MCF 10A (cell line): ENCODE measurements at regions not wholly inside any gene's neighbourhood (a gene's known extent, or its start where the extent isn't known, plus 50 kb on each side); places are given as distances from the start of the nearest gene placed in this dataset.

Source experiments
- BruUV-seq: library from RNA; stranded (reverse); fragments of 400-500 nt; replicated peaks from 2 replicates; lab custom pipeline; 2021; lab: Mats Ljungman, UMichigan
- CTCF ChIA-PET: fragments of 300-600 bp; sonication (Branson Sonifier 250); formaldehyde crosslinking; extraction: SDS; loops from one replicate; lab custom pipeline; 2021; ENCODE audit warnings: antibody characterized with exemption, inconsistent platforms; lab: Yijun Ruan, JAX
- POLR2A ChIA-PET: fragments of 300-600, 350-650 bp; sonication (Branson Sonifier 250); formaldehyde crosslinking; extraction: SDS; loops from one replicate; lab custom pipeline; 2020; ENCODE audit warnings: antibody characterized with exemption, inconsistent platforms; lab: Yijun Ruan, JAX
- DNase-seq: peaks from one replicate; pipeline ENCODE4 v3.0.0-alpha.2; 2018; ENCODE audit not compliant: unreplicated experiment
- H3K27ac Mint-ChIP-seq: one replicate; pipeline ENCODE4 v1.8.0; 2022; ENCODE audit warnings: mild to moderate bottlenecking, low read depth, mixed read lengths; ENCODE audit not compliant: unreplicated experiment
- H3K27me3 Mint-ChIP-seq: one replicate; pipeline ENCODE4 v1.8.0; 2022; ENCODE audit warnings: mixed read lengths; ENCODE audit not compliant: insufficient read depth, unreplicated experiment
- H3K36me3 Mint-ChIP-seq: one replicate; pipeline ENCODE4 v1.8.0; 2022; ENCODE audit warnings: mild to moderate bottlenecking, moderate library complexity, mixed read lengths; ENCODE audit not compliant: insufficient read depth, unreplicated experiment
- H3K4me1 Mint-ChIP-seq: one replicate; pipeline ENCODE4 v1.8.0; 2022; ENCODE audit warnings: mixed read lengths; ENCODE audit not compliant: insufficient read depth, unreplicated experiment
- H3K4me3 Mint-ChIP-seq: one replicate; pipeline ENCODE4 v1.8.0; 2022; ENCODE audit warnings: mild to moderate bottlenecking, moderate library complexity, mixed read lengths; ENCODE audit not compliant: unreplicated experiment
- H3K9me3 Mint-ChIP-seq: one replicate; pipeline ENCODE4 v1.8.0; 2022; ENCODE audit warnings: mixed read lengths; ENCODE audit not compliant: unreplicated experiment
- intact Hi-C: fragments of 100-400 bp; cut with micrococcal nuclease; formaldehyde crosslinking; loops from 2 replicates; pipeline ENCODE4 v1.14.1; 2022
- TF ChIP-seq, protein P1 (sequence below): fragments of 200-600 bp; IDR thresholded peaks from one replicate; pipeline ENCODE4 v1.8.0; 2022; ENCODE audit warnings: antibody characterized with exemption, mild to moderate bottlenecking; ENCODE audit not compliant: unreplicated experiment

DNA sequence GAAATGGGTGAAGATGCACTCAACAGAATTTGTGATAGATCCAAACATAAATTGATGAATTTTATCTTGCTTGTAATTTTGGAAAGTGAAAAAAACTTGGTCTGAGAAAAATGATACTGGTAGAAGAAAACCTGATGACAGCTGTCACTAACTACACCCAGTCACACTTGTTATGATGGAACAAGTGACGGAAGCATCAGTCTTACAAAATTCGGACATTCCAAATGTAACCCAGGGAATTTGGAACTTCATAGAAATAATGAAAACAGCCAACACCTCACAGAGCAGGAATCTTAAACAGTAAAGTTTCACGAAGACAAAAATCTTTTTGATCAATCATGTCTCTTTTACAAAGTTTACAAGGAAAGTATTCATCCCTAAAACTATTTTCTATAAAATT, 123.9 kb downstream of the RIN2 start:
- Mint-ChIP-seq H3K9me3 (no peaks in the 10 kb centered on the region), H3K36me3 (peaks cover 18% of the 10 kb centered on the region), H3K4me3 (no peak overlapping the region), H3K27ac (no peak overlapping the region), H3K4me1 (peaks cover 30% of the 10 kb centered on the region), H3K27me3 (no peaks in the 10 kb centered on the region)
- no peak for DNase-seq
- CTCF ChIA-PET = interaction anchor here (0.9 to 1.5 kb wide), 6 partner anchors 36 to 194 kb away, joined by 3 to 7 read pairs (median 3); no protein-coding TSS in a partner anchor
- TF ChIP-seq, protein P1, sequence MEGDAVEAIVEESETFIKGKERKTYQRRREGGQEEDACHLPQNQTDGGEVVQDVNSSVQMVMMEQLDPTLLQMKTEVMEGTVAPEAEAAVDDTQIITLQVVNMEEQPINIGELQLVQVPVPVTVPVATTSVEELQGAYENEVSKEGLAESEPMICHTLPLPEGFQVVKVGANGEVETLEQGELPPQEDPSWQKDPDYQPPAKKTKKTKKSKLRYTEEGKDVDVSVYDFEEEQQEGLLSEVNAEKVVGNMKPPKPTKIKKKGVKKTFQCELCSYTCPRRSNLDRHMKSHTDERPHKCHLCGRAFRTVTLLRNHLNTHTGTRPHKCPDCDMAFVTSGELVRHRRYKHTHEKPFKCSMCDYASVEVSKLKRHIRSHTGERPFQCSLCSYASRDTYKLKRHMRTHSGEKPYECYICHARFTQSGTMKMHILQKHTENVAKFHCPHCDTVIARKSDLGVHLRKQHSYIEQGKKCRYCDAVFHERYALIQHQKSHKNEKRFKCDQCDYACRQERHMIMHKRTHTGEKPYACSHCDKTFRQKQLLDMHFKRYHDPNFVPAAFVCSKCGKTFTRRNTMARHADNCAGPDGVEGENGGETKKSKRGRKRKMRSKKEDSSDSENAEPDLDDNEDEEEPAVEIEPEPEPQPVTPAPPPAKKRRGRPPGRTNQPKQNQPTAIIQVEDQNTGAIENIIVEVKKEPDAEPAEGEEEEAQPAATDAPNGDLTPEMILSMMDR = no peak
- no TSS peak for BruUV-seq
- POLR2A ChIA-PET = interaction anchor here (0.8 to 3.3 kb wide), 6 partner anchors 9 to 110 kb away, joined by 3 to 29 read pairs (median 4); no protein-coding TSS in a partner anchor
- intact Hi-C loops = no loop called here

DNA sequence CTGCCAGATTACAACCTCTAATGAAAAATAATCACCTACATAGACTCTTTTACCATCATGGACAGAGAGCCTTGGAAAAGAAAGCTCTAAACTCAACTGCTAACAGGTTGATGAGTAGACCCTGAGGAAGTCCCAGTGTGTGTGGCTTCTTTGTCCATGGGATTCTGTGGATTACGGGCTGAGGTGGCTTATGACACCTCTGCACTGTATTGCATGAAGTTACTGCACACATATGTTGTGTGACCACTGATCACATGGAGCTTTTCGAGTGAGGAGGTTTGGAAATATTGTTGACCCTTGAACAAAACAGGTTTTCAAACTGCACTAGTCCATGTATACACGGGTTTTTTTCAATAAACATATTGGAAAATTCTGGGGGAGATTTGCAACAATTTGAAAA, 124.4 kb downstream of the RIN2 start:
- H3K9me3 Mint-ChIP-seq = no peaks in the 10 kb centered on the region
- ChIA-PET CTCF (interaction anchor here (0.5 to 1.5 kb wide), 9 partner anchors 35 to 203 kb away, joined by 3 to 7 read pairs (median 3); no protein-coding TSS in a partner anchor), POLR2A (interaction anchor here (0.8 to 3.3 kb wide), 6 partner anchors 10 to 110 kb away, joined by 3 to 29 read pairs (median 4); no protein-coding TSS in a partner anchor)
- TF ChIP-seq, protein P1 = no peak
- H3K27me3 Mint-ChIP-seq = no peaks in the 10 kb centered on the region
- H3K4me3 Mint-ChIP-seq = no peak overlapping the region
- no peak overlapping the region for H3K27ac Mint-ChIP-seq
- no TSS peak for BruUV-seq
- H3K4me1 Mint-ChIP-seq = peaks cover 30% of the 10 kb centered on the region
- DNase-seq = no peak
- intact Hi-C loops = no loop called here
- peaks cover 18% of the 10 kb centered on the region for H3K36me3 Mint-ChIP-seq

DNA sequence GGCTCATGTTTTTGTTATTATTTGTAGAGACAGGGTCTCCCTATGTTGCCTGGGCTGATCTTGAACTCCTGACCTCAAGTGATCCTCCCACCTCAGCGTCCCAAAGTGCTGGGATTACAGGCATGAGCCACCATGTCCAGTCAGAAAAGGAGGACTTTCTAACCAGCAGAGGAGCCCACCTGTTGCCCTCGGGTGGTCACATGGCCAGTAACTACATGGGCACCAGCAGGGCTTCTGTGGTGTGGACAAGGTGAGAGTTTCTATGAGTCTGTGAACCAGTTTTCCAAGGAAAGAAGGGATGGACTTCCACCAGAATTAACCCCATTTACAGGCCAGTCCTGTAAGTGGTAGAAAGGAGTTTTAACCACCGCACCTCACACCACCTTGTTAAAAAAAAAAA, 125.4 kb downstream of the RIN2 start:
- intact Hi-C loops = no loop called here
- H3K4me3 Mint-ChIP-seq = no peak overlapping the region
- no TSS peak for BruUV-seq
- H3K27me3 Mint-ChIP-seq = no peaks in the 10 kb centered on the region
- peaks cover 38% of the 10 kb centered on the region for H3K4me1 Mint-ChIP-seq
- ChIA-PET CTCF (interaction anchor here (0.6 to 5.6 kb wide), 11 partner anchors 34 to 629 kb away, joined by 3 to 58 read pairs (median 6); no protein-coding TSS in a partner anchor), POLR2A (interaction anchor here (0.8 to 8.0 kb wide), 8 partner anchors 30 to 100 kb away, joined by 3 to 201 read pairs (median 20); no protein-coding TSS in a partner anchor)
- no peaks in the 10 kb centered on the region for H3K9me3 Mint-ChIP-seq
- H3K36me3 Mint-ChIP-seq = peaks cover 18% of the 10 kb centered on the region
- TF ChIP-seq, protein P1 = no peak
- peak overlapping the region; percentile 94 for H3K27ac Mint-ChIP-seq
- no peak for DNase-seq

DNA sequence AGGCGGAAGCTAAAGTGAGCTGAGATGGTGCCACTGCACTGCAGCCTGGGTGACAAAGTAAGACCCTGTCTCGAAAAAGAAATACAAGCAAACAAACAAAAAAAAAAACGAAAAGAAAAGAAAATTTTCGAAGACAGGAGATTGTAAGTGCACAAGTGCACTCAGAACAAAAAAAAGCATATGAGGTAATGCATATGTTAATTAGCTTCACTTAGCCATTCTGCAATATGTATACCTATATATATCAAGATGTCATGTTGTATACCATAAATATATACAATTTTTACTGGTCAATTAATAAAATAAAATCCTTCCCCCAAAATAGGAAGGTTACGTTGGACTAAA, 127.5 kb downstream of the RIN2 start:
- POLR2A ChIA-PET = interaction anchor here (0.8 to 8.0 kb wide), 27 partner anchors 14 to 664 kb away, joined by 3 to 201 read pairs (median 4); partner anchors contain the start of genes CFAP61, CRNKL1 and NAA20
- Mint-ChIP-seq H3K4me1 (peaks cover 53% of the 10 kb centered on the region), H3K4me3 (peak overlapping the region; percentile 72), H3K36me3 (peaks cover 18% of the 10 kb centered on the region), H3K9me3 (no peaks in the 10 kb centered on the region), H3K27ac (peak overlapping the region; percentile 94), H3K27me3 (no peaks in the 10 kb centered on the region)
- TF ChIP-seq, protein P1 = no peak
- BruUV-seq = no TSS peak
- CTCF ChIA-PET = interaction anchor here (0.7 to 5.7 kb wide), 17 partner anchors 22 to 199 kb away, joined by 3 to 58 read pairs (median 7); no protein-coding TSS in a partner anchor
- intact Hi-C loops = loop anchor here (1.0 to 5.0 kb wide), 5 partner anchors 68 to 197 kb away; no protein-coding TSS in a partner anchor
- DNase-seq = no peak
